ENCODE measurements at regions not wholly inside any gene's neighbourhood (a gene's known extent, or its start where the extent isn't known, plus 50 kb on each side); places are given as distances from the start of the nearest gene placed in this dataset.

- TF ChIP-seq GATA2 (IDR thresholded peaks at IDR 0.05; ENCODE audit: low read depth, low read length) (no peak), GATA3 (IDR thresholded peaks at IDR 0.05; ENCODE audit: low read depth, low read length) (no peak)
Observed at GRCh38 chr11:123247813-123248379, 52.8 kb upstream of the CLMP start.
